ENCODE measurements at regions not wholly inside any gene's neighbourhood (a gene's known extent, or its start where the extent isn't known, plus 50 kb on each side); places are given as distances from the start of the nearest gene placed in this dataset.

DNA sequence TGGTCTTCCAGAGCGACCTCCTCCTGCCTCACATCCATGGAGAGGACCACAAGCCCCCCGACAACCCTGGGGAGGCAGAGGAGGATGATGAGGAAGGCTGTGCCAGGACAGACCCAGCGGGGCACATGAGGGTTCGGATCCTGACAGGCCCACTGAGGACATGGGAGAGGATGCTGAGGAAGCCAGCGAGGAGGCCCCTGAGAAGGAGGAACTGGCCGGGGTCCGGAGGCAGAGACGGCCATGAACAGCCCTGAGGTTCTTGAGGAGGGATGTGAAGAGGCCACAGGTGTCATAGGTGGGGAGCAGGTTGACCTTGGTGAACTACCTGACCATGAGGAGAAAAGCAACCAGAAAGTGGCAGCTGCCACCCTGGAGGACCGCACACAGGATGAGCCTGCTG, 54.9 kb upstream of the WNT7A start:
- Histone ChIP-seq H3K4me1 (ENCODE audit: control insufficient read depth in 4 of 4, insufficient read depth in 4 of 4, low read length in 3 of 4) (no peaks in the 10 kb centered on the region), H3K9ac (ENCODE audit: low read depth in 1 of 2, low read length in 2 of 2) (no peak overlapping the region), H3K4me3 (ENCODE audit: low read depth in 1 of 3, low read length in 3 of 3) (no peak overlapping the region), H3K36me3 (ENCODE audit: control insufficient read depth in 4 of 4, insufficient read depth in 3 of 4, low read depth in 1 of 4, low read length in 3 of 4) (no peaks in the 10 kb centered on the region), H3K27me3 (ENCODE audit: control insufficient read depth in 4 of 4, insufficient read depth in 4 of 4, low read length in 3 of 4) (peaks cover 0 to 5% (median 0%) of the 10 kb centered on the region in 4 donors), H3K9me3 (ENCODE audit: control insufficient read depth in 4 of 4, low read length in 3 of 4) (peaks cover 0 to 8% (median 5%) of the 10 kb centered on the region in 4 donors), H3K27ac (ENCODE audit: low read depth in 1 of 2, low read length in 2 of 2) (no peak overlapping the region)
- WGBS = 85% methylated on average over 9 of the region's 9 CpGs
- no peak for DNase-seq (ENCODE audit: low spot score)
- TF ChIP-seq NR2F2 (IDR thresholded peaks at IDR 0.05) (no peak), FOXA1 (IDR thresholded peaks at IDR 0.05) (no peak), FOXA2 (IDR thresholded peaks at IDR 0.05) (no peak), HNF4G (IDR thresholded peaks at IDR 0.05) (no peak), TAF1 (conservative IDR thresholded peaks at IDR 0.05) (no peak), HNF4A (conservative IDR thresholded peaks at IDR 0.05) (no peak), YY1 (IDR thresholded peaks at IDR 0.05) (no peak), RXRA (IDR thresholded peaks at IDR 0.05) (no peak), JUND (IDR thresholded peaks at IDR 0.05) (no peak), EGR1 (IDR thresholded peaks at IDR 0.05; ENCODE audit: low read depth in 2 of 2) (no peak), SP1 (IDR thresholded peaks at IDR 0.05) (no peak), GABPA (IDR thresholded peaks at IDR 0.05 in 1 of 2, conservative IDR thresholded peaks at IDR 0.05 in 1 of 2) (no peak), RAD21 (IDR thresholded peaks at IDR 0.05) (no peak)
- TF ChIP-seq, protein P1, sequence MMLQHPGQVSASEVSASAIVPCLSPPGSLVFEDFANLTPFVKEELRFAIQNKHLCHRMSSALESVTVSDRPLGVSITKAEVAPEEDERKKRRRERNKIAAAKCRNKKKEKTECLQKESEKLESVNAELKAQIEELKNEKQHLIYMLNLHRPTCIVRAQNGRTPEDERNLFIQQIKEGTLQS (IDR thresholded peaks at IDR 0.05) = no peak
- TF ChIP-seq, protein P2, sequence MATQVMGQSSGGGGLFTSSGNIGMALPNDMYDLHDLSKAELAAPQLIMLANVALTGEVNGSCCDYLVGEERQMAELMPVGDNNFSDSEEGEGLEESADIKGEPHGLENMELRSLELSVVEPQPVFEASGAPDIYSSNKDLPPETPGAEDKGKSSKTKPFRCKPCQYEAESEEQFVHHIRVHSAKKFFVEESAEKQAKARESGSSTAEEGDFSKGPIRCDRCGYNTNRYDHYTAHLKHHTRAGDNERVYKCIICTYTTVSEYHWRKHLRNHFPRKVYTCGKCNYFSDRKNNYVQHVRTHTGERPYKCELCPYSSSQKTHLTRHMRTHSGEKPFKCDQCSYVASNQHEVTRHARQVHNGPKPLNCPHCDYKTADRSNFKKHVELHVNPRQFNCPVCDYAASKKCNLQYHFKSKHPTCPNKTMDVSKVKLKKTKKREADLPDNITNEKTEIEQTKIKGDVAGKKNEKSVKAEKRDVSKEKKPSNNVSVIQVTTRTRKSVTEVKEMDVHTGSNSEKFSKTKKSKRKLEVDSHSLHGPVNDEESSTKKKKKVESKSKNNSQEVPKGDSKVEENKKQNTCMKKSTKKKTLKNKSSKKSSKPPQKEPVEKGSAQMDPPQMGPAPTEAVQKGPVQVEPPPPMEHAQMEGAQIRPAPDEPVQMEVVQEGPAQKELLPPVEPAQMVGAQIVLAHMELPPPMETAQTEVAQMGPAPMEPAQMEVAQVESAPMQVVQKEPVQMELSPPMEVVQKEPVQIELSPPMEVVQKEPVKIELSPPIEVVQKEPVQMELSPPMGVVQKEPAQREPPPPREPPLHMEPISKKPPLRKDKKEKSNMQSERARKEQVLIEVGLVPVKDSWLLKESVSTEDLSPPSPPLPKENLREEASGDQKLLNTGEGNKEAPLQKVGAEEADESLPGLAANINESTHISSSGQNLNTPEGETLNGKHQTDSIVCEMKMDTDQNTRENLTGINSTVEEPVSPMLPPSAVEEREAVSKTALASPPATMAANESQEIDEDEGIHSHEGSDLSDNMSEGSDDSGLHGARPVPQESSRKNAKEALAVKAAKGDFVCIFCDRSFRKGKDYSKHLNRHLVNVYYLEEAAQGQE (IDR thresholded peaks at IDR 0.05) = no peak
- TF ChIP-seq, protein P3, sequence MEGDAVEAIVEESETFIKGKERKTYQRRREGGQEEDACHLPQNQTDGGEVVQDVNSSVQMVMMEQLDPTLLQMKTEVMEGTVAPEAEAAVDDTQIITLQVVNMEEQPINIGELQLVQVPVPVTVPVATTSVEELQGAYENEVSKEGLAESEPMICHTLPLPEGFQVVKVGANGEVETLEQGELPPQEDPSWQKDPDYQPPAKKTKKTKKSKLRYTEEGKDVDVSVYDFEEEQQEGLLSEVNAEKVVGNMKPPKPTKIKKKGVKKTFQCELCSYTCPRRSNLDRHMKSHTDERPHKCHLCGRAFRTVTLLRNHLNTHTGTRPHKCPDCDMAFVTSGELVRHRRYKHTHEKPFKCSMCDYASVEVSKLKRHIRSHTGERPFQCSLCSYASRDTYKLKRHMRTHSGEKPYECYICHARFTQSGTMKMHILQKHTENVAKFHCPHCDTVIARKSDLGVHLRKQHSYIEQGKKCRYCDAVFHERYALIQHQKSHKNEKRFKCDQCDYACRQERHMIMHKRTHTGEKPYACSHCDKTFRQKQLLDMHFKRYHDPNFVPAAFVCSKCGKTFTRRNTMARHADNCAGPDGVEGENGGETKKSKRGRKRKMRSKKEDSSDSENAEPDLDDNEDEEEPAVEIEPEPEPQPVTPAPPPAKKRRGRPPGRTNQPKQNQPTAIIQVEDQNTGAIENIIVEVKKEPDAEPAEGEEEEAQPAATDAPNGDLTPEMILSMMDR (IDR thresholded peaks at IDR 0.05; ENCODE audit: low read depth, low read length, missing input control) = no peak
- TF ChIP-seq, protein P4, sequence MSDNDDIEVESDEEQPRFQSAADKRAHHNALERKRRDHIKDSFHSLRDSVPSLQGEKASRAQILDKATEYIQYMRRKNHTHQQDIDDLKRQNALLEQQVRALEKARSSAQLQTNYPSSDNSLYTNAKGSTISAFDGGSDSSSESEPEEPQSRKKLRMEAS (IDR thresholded peaks at IDR 0.05) = no peak
- TF ChIP-seq, protein P5, sequence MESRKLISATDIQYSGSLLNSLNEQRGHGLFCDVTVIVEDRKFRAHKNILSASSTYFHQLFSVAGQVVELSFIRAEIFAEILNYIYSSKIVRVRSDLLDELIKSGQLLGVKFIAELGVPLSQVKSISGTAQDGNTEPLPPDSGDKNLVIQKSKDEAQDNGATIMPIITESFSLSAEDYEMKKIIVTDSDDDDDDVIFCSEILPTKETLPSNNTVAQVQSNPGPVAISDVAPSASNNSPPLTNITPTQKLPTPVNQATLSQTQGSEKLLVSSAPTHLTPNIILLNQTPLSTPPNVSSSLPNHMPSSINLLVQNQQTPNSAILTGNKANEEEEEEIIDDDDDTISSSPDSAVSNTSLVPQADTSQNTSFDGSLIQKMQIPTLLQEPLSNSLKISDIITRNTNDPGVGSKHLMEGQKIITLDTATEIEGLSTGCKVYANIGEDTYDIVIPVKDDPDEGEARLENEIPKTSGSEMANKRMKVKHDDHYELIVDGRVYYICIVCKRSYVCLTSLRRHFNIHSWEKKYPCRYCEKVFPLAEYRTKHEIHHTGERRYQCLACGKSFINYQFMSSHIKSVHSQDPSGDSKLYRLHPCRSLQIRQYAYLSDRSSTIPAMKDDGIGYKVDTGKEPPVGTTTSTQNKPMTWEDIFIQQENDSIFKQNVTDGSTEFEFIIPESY (IDR thresholded peaks at IDR 0.05) = no peak
